Activated T-cell treated with anti-CD3 and anti-CD28 coated beads, Interleukin-2, amount 50 U/mL, for 24 hours (primary cell): ENCODE measurements at regions not wholly inside any gene's neighbourhood (a gene's known extent, or its start where the extent isn't known, plus 50 kb on each side); places are given as distances from the start of the nearest gene placed in this dataset.

Experiments
- DNase-seq: peaks from one replicate; pipeline ENCODE4 v3.0.0-alpha.2; 2020
- H3K27ac Mint-ChIP-seq: 2 replicates; pipeline ENCODE4 v1.8.0; 2020; ENCODE audit warnings: mild to moderate bottlenecking, mixed read lengths
- H3K27me3 Mint-ChIP-seq: 2 replicates; pipeline ENCODE4 v1.8.0; 2020; ENCODE audit warnings: mixed read lengths
- H3K36me3 Mint-ChIP-seq: 2 replicates; pipeline ENCODE4 v1.8.0; 2020; ENCODE audit warnings: low read depth, mixed read lengths
- H3K4me1 Mint-ChIP-seq: 2 replicates; pipeline ENCODE4 v1.8.0; 2020; ENCODE audit warnings: low read depth, mixed read lengths
- H3K4me3 Mint-ChIP-seq: 2 replicates; pipeline ENCODE4 v1.8.0; 2020; ENCODE audit warnings: mild to moderate bottlenecking, moderate library complexity, mixed read lengths
- H3K9me3 Mint-ChIP-seq: 2 replicates; pipeline ENCODE4 v1.8.0; 2020; ENCODE audit warnings: mixed read lengths

DNA sequence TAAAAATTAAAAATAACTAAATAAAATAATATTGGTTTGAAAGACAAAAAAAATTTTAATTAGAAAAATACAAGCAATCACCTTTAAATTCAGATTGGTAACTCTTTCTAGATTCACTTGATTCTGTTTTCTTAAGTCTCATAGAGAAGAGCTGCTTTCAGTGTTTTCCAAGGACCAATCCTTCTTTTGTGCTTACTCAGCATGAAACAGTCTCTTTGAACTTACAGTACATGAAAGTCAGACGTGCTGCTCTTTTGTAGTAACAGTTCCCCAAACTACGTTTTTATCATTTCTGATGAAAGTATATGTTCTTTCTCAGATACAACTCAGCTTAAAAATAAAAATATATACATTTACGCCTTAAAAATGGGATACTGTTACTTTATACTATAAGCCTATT lies 171.9 kb upstream of the CCDC54 start:
- Mint-ChIP-seq H3K9me3 (no peaks in the 10 kb centered on the region), H3K27ac (no peak overlapping the region), H3K36me3 (no peaks in the 10 kb centered on the region), H3K4me1 (no peaks in the 10 kb centered on the region), H3K4me3 (no peak overlapping the region), H3K27me3 (peaks cover 7% of the 10 kb centered on the region)
- no peak for DNase-seq

DNA sequence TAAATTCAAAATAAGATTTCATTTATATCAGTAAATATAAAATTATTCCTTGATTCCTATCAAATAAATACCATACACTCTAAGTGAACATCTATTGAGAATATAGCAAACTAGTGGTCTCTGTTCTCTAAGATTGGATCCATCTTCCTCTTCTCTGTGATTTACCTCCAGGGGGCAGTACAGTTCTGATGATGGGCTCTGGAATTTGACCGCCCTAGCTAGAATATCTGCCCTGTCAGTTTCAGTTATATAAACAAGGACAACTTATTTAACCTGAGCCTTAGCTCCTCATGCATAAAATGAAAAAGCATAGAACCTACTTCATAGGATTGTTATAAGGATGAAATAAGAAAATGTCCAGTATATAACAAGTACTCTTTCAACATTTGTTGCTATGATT lies 171.1 kb upstream of the CCDC54 start:
- no peaks in the 10 kb centered on the region for H3K4me1 Mint-ChIP-seq
- H3K27ac Mint-ChIP-seq = no peak overlapping the region
- H3K27me3 Mint-ChIP-seq = peaks cover 4% of the 10 kb centered on the region
- no peak overlapping the region for H3K4me3 Mint-ChIP-seq
- DNase-seq = no peak
- no peaks in the 10 kb centered on the region for H3K36me3 Mint-ChIP-seq
- no peaks in the 10 kb centered on the region for H3K9me3 Mint-ChIP-seq

DNA sequence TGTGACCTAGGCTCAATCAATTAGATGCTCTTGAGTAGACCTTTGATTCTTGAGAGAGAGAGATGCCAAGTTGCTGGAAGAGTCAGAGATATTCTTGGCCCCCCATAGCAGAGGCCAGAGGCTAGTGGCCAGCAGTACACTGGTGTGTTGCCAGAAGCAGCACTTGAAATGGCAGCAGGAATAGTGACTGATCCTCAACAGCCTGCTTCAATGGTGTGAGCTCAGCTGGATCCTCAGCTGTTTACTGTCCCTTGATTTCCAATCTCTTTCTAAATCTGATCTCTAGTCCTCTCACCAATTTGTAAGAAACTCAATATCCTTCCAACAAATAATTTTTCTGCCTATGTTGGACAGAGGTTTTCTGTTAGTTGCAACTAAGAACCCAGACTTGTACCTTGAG lies 170.3 kb upstream of the CCDC54 start:
- no peaks in the 10 kb centered on the region for H3K9me3 Mint-ChIP-seq
- no peak for DNase-seq
- no peaks in the 10 kb centered on the region for H3K36me3 Mint-ChIP-seq
- H3K4me1 Mint-ChIP-seq = no peaks in the 10 kb centered on the region
- H3K27me3 Mint-ChIP-seq = peaks cover 2% of the 10 kb centered on the region
- no peak overlapping the region for H3K4me3 Mint-ChIP-seq
- no peak overlapping the region for H3K27ac Mint-ChIP-seq

DNA sequence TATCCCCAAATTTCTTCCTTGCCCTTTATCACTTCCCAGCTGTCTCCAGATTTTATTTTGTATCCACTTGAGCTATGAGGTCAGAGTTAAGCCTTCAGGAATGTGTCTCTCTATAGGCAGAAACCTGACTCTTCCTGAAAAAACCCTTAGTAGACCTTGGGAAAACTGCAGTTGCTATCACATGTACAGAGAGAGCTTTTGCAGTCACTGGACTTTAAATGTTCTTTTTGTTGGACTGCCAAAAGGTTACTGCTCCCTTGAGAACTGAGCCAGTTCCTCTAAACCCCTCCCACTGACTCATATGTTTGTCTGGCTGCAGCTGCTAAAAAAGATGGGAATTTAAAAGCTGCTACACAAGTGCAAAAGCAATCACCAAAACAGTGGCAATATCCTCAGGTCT lies 169.1 kb upstream of the CCDC54 start:
- Mint-ChIP-seq H3K4me1 (peaks cover 8% of the 10 kb centered on the region), H3K36me3 (no peaks in the 10 kb centered on the region), H3K4me3 (no peak overlapping the region), H3K27me3 (peaks cover 5% of the 10 kb centered on the region), H3K27ac (no peak overlapping the region), H3K9me3 (no peaks in the 10 kb centered on the region)
- DNase-seq = no peak

GRCh38 chr3:107208796-107209195 lies 168.4 kb upstream of the CCDC54 start:
- DNase-seq = no peak
- Mint-ChIP-seq H3K36me3 (no peaks in the 10 kb centered on the region), H3K27ac (no peak overlapping the region), H3K9me3 (no peaks in the 10 kb centered on the region), H3K27me3 (peaks cover 9% of the 10 kb centered on the region), H3K4me3 (no peak overlapping the region), H3K4me1 (peaks cover 11% of the 10 kb centered on the region)

DNA sequence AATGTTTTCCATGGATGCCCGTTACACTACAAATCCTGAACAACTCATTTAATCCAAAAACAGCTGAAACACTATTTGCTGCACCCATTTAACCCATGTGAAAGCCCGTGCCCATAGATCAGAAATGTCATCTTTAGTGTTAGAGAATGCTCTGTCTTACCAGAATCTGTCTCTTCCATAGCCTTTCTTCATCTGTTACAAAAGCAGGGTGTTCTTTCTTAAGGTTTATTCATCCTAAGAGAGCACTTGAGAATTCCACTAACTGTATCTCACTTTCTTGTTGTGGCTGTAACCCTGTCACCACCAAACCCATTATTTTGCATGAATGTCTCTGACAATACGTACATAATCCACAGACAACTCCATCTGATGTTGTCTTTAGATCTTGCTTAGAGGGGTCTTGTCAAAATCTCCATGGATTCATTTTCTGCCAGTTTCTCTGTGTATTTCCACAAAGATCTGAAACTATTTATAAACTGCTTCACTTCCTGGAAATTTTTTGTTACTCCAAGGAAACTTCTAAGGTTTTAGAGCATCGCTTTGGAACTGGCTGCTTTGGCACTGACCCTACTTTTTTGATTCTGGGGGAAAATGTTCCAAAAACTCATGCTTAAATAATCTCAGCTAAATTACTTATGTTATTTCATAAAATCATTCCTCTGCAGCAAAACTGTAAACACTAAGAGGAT lies 167.8 kb upstream of the CCDC54 start:
- H3K27me3 Mint-ChIP-seq = peaks cover 14% of the 10 kb centered on the region
- no peaks in the 10 kb centered on the region for H3K36me3 Mint-ChIP-seq
- H3K4me1 Mint-ChIP-seq = peaks cover 11% of the 10 kb centered on the region
- no peak overlapping the region for H3K27ac Mint-ChIP-seq
- DNase-seq = no peak
- H3K4me3 Mint-ChIP-seq = no peak overlapping the region
- H3K9me3 Mint-ChIP-seq = no peaks in the 10 kb centered on the region

DNA sequence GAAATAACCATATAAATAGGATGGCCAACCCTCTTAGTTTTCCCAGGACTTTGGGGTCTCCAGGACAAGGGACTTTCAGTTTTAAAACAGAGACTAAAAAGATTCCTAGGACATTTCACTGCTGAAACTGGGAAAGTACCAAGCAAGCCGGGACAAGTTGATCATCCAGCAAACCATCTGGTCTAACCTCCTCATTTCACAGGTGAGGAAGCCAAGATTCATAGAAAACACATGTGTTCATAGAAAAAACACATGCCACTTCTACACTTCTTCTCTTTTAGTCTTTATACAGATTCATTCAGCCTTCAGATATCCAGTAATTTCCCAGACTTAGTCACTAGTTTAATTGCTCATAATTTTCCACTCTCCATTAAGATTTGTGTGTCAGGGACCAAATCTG lies 165.6 kb upstream of the CCDC54 start:
- Mint-ChIP-seq H3K4me1 (peaks cover 11% of the 10 kb centered on the region), H3K9me3 (no peaks in the 10 kb centered on the region), H3K36me3 (no peaks in the 10 kb centered on the region), H3K27ac (no peak overlapping the region), H3K4me3 (no peak overlapping the region), H3K27me3 (peaks cover 17% of the 10 kb centered on the region)
- no peak for DNase-seq

DNA sequence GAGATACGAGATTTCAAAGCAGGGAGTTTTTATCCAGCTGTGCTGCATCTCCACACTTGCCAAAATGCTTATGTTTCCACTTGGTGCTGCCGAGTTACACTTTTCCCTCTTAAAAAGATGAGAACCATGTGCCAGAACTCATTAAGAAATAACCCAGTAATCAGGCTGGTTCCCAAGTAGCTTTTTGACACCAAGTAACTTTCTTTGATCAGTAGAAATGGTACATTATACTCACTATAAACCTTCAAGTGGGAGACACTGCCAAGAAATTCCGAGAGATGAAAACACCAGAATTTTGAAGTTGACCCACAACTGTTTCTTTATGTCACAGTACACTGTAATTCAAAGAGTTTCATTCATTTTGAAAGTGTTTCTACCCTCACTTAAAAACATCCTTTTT lies 164.6 kb upstream of the CCDC54 start:
- no peak overlapping the region for H3K27ac Mint-ChIP-seq

GRCh38 chr3:107213044-107213669 lies 164.1 kb upstream of the CCDC54 start:
- Mint-ChIP-seq H3K9me3 (no peaks in the 10 kb centered on the region), H3K4me3 (no peak overlapping the region), H3K4me1 (peaks cover 11% of the 10 kb centered on the region), H3K27ac (no peak overlapping the region), H3K27me3 (peaks cover 17% of the 10 kb centered on the region), H3K36me3 (no peaks in the 10 kb centered on the region)
- no peak for DNase-seq

More for the DNA sequence above, 164.6 kb upstream of the CCDC54 start:
- peaks cover 17% of the 10 kb centered on the region for H3K27me3 Mint-ChIP-seq
- H3K4me3 Mint-ChIP-seq = no peak overlapping the region
- DNase-seq = no peak
- no peaks in the 10 kb centered on the region for H3K36me3 Mint-ChIP-seq
- no peaks in the 10 kb centered on the region for H3K9me3 Mint-ChIP-seq
- H3K4me1 Mint-ChIP-seq = peaks cover 11% of the 10 kb centered on the region

GRCh38 chr3:107216229-107216628 lies 161.0 kb upstream of the CCDC54 start:
- Mint-ChIP-seq H3K4me1 (peaks cover 11% of the 10 kb centered on the region), H3K9me3 (no peaks in the 10 kb centered on the region), H3K36me3 (no peaks in the 10 kb centered on the region), H3K27ac (no peak overlapping the region), H3K27me3 (peaks cover 15% of the 10 kb centered on the region), H3K4me3 (no peak overlapping the region)
- DNase-seq = no peak

DNA sequence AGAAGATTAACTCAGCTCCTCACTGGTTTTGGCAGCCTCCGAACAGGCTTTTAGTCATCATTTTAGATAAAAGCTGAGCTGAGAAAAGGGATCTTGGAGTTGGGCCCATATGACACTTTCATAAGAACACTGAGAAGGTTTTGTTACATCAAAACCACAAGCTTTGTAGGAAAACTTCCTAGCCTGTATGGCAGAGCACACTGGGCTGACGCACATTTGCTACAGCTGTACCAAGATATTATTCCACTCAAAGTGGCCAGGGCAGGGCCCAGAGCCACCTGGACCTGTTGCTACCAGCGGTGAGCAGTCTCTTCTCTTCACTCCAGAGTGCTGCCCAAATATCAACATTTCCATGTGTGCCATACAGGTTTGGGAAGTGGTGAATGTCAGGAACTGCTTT lies 160.5 kb upstream of the CCDC54 start:
- H3K4me1 Mint-ChIP-seq = peaks cover 11% of the 10 kb centered on the region
- H3K36me3 Mint-ChIP-seq = no peaks in the 10 kb centered on the region
- no peak overlapping the region for H3K27ac Mint-ChIP-seq
- peaks cover 15% of the 10 kb centered on the region for H3K27me3 Mint-ChIP-seq
- H3K9me3 Mint-ChIP-seq = no peaks in the 10 kb centered on the region
- no peak for DNase-seq
- no peak overlapping the region for H3K4me3 Mint-ChIP-seq

DNA sequence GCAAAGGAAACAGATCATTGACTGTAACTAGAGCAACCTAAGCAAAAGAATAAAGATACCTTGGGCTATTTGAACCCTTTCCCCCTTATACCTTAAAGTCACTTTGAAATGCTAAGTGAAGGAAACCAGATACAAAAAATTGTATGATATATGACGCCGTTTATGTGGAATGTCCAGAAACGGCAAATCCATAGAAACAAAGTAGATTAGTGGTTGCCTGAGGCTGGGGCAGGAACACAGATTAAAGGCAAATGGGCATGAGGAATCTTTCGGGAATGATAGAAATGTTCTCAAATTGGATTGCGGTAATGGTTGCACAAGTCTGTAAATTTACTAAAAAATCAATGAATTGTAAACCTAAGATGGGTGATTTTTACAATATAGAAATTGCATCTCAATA lies 160.1 kb upstream of the CCDC54 start:
- no peak for DNase-seq
- no peaks in the 10 kb centered on the region for H3K9me3 Mint-ChIP-seq
- H3K27ac Mint-ChIP-seq = no peak overlapping the region
- peaks cover 15% of the 10 kb centered on the region for H3K27me3 Mint-ChIP-seq
- H3K4me3 Mint-ChIP-seq = no peak overlapping the region
- H3K4me1 Mint-ChIP-seq = peaks cover 11% of the 10 kb centered on the region
- H3K36me3 Mint-ChIP-seq = no peaks in the 10 kb centered on the region

DNA sequence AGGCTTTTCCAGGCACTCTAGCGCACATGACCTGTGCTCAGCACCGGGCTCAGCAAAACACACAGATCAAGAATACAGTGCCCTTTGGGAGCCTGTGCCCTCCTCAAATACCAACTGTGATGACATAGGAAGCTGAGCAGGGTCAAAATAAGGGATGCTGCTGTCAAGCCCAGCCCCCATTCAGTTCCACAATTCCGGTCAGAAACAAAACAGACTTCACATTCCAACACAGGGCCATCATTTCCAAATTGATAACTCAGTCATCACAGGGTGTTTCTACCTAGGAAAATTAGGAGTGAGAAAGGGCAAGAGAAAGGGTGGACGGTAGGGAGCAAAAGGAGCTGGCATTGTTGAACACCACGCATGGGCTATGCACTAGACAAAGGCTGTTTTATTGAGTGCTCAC lies 158.4 kb upstream of the CCDC54 start:
- Mint-ChIP-seq H3K27ac (no peak overlapping the region), H3K4me1 (no peaks in the 10 kb centered on the region)
- DNase-seq = no peak

DNA sequence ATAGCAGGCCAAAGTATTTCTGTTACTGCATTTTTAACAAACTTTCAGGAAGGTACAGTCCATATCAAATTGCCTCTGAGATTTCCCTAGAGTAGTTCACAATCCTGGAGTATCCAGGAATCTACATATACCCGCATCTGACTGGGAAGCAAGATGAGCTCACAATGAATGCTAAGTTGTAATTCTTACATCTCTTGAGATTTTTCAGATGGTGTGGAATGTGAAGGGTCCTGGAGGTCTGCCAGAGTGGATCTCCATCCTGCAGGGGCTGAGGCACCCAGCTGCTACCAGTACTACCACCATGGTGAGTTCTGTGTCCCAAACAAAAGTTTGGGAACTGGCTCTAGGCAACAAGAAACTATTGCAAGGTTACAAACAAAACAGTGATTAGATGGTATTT lies 156.7 kb upstream of the CCDC54 start:
- no peaks in the 10 kb centered on the region for H3K9me3 Mint-ChIP-seq
- H3K27me3 Mint-ChIP-seq = peaks cover 3% of the 10 kb centered on the region
- DNase-seq = no peak
- no peak overlapping the region for H3K27ac Mint-ChIP-seq
- no peaks in the 10 kb centered on the region for H3K4me1 Mint-ChIP-seq
- no peaks in the 10 kb centered on the region for H3K36me3 Mint-ChIP-seq
- H3K4me3 Mint-ChIP-seq = no peak overlapping the region

More for the DNA sequence above, 158.4 kb upstream of the CCDC54 start:
- H3K27me3 Mint-ChIP-seq = peaks cover 8% of the 10 kb centered on the region
- no peaks in the 10 kb centered on the region for H3K36me3 Mint-ChIP-seq
- no peaks in the 10 kb centered on the region for H3K9me3 Mint-ChIP-seq
- no peak overlapping the region for H3K4me3 Mint-ChIP-seq

DNA sequence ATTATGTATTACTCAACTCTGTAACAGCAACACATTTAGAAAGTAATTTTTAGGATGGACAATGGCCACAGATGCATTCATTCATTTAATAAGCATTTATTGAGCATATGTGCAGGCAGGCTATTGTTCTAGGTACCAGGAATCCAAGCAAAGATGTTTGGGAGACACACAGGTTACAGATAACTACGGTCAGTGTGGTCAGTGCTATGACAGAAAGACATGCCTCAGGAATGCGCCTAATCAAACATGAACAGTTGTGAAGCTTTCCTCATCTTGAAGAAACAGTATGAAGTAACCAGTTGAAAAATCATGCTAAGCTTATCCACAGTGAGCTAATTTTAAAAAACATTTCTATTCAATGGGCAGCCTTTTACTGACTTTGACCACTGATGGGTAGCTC lies 155.4 kb upstream of the CCDC54 start:
- Mint-ChIP-seq H3K4me3 (no peak overlapping the region), H3K36me3 (no peaks in the 10 kb centered on the region), H3K27me3 (no peaks in the 10 kb centered on the region), H3K4me1 (no peaks in the 10 kb centered on the region), H3K9me3 (no peaks in the 10 kb centered on the region), H3K27ac (no peak overlapping the region)
- DNase-seq = no peak
